ENCODE measurements at regions not wholly inside any gene's neighbourhood (a gene's known extent, or its start where the extent isn't known, plus 50 kb on each side); places are given as distances from the start of the nearest gene placed in this dataset.
A peak's percentile ranks its signal among the peaks of the same experiment; 100 is the strongest.

- H3K27ac ChIP-seq: no peak overlapping the region
- no peak for DNase-seq (ENCODE audit: low read depth, low spot score)
These were observed 148.4 kb upstream of the HMCN1 start for GRCh38 chr1:185585770-185586169.

- DNase-seq (ENCODE audit: low read depth, low spot score): no peak
- H3K27ac ChIP-seq: no peak overlapping the region
These were observed 152.0 kb upstream of the HMCN1 start for GRCh38 chr1:185581961-185582725.

GRCh38 chr1:185581020-185581419 lies 153.2 kb upstream of the HMCN1 start:
- H3K27ac ChIP-seq: no peak overlapping the region
- DNase-seq (ENCODE audit: low read depth, low spot score): no peak

GRCh38 chr1:185578293-185578692 lies 155.9 kb upstream of the HMCN1 start:
- no peak for DNase-seq (ENCODE audit: low read depth, low spot score)
- H3K27ac ChIP-seq: no peak overlapping the region

GRCh38 chr1:185574139-185574875 lies 159.9 kb upstream of the HMCN1 start:
- peak overlapping the region; percentile 44 for H3K27ac ChIP-seq
- DNase-seq (ENCODE audit: low read depth, low spot score): no peak

- H3K27ac ChIP-seq: peak overlapping the region; percentile 44
- DNase-seq (ENCODE audit: low read depth, low spot score): no peak
These were observed 160.5 kb upstream of the HMCN1 start for GRCh38 chr1:185573677-185574076.

- no peak overlapping the region for H3K27ac ChIP-seq
- no peak for DNase-seq (ENCODE audit: low read depth, low spot score)
These were observed 161.0 kb upstream of the HMCN1 start for GRCh38 chr1:185573162-185573561.

GRCh38 chr1:185570962-185571361 lies 163.2 kb upstream of the HMCN1 start:
- H3K27ac ChIP-seq: peak overlapping the region; percentile 19
- peak; percentile 62 for DNase-seq (ENCODE audit: low read depth, low spot score)

- no peak for DNase-seq (ENCODE audit: low read depth, low spot score)
- peak overlapping the region; percentile 38 for H3K27ac ChIP-seq
These were observed 165.8 kb upstream of the HMCN1 start for GRCh38 chr1:185568155-185569123.

GRCh38 chr1:185567440-185567839 lies 166.8 kb upstream of the HMCN1 start:
- no peak overlapping the region for H3K27ac ChIP-seq
- no peak for DNase-seq (ENCODE audit: low read depth, low spot score)

GRCh38 chr1:185566995-185567394 lies 167.2 kb upstream of the HMCN1 start:
- no peak overlapping the region for H3K27ac ChIP-seq
- peak; percentile 59 for DNase-seq (ENCODE audit: low read depth, low spot score)

GRCh38 chr1:185565302-185565701 lies 168.9 kb upstream of the HMCN1 start:
- peak overlapping the region; percentile 69 for H3K27ac ChIP-seq
- DNase-seq (ENCODE audit: low read depth, low spot score): peak; percentile 84

- H3K27ac ChIP-seq: peak overlapping the region; percentile 69
- no peak for DNase-seq (ENCODE audit: low read depth, low spot score)
These were observed 169.4 kb upstream of the HMCN1 start for GRCh38 chr1:185564816-185565215.

GRCh38 chr1:185562461-185563359 lies 171.5 kb upstream of the HMCN1 start:
- no peak for DNase-seq (ENCODE audit: low read depth, low spot score)
- no peak overlapping the region for H3K27ac ChIP-seq

- DNase-seq (ENCODE audit: low read depth, low spot score): no peak
- H3K27ac ChIP-seq: no peak overlapping the region
These were observed 172.6 kb upstream of the HMCN1 start for GRCh38 chr1:185561629-185562028.

GRCh38 chr1:185560760-185561159 lies 173.4 kb upstream of the HMCN1 start:
- DNase-seq (ENCODE audit: low read depth, low spot score): no peak
- H3K27ac ChIP-seq: no peak overlapping the region

GRCh38 chr1:185559684-185560331 lies 174.4 kb upstream of the HMCN1 start:
- no peak for DNase-seq (ENCODE audit: low read depth, low spot score)
- H3K27ac ChIP-seq: no peak overlapping the region

GRCh38 chr1:185559151-185559550 lies 175.0 kb upstream of the HMCN1 start:
- no peak overlapping the region for H3K27ac ChIP-seq
- no peak for DNase-seq (ENCODE audit: low read depth, low spot score)

GRCh38 chr1:185556561-185556960 lies 177.6 kb upstream of the HMCN1 start:
- H3K27ac ChIP-seq: no peak overlapping the region
- DNase-seq (ENCODE audit: low read depth, low spot score): no peak
